CD4-positive, CD25-positive, alpha-beta regulatory T cell (primary cell): ENCODE measurements at regions not wholly inside any gene's neighbourhood (a gene's known extent, or its start where the extent isn't known, plus 50 kb on each side); places are given as distances from the start of the nearest gene placed in this dataset.

Experiments used
- ATAC-seq, 2 donors: fragments of 150-1000 bp; cut with Tn5 transposase; one replicate each; pipeline ENCODE4 v1.10.0; 2021; ENCODE audit warnings: low read depth in 2 of 2, moderate number of reproducible peaks in 2 of 2, moderate library complexity in 1 of 2
- DNase-seq, 3 donors: peaks; one replicate each; pipeline versions ENCODE4 v3.0.0 to v3.0.0-alpha.2; 2012 to 2022; ENCODE audit warnings: mixed read lengths in 1 of 3
- H3K27ac ChIP-seq: one replicate; pipeline ENCODE4 v1.7.0; 2013; ENCODE audit warnings: mild to moderate bottlenecking, low read length; ENCODE audit not compliant: insufficient read depth, poor library complexity, severe bottlenecking
- H3K27me3 ChIP-seq: one replicate; pipeline ENCODE4 v1.7.0; 2013; ENCODE audit warnings: low read length; ENCODE audit not compliant: control insufficient read depth, insufficient read depth
- H3K36me3 ChIP-seq: one replicate; pipeline ENCODE4 v1.7.0; 2013; ENCODE audit warnings: mild to moderate bottlenecking, low read length, moderate library complexity; ENCODE audit not compliant: control insufficient read depth, insufficient read depth
- H3K4me1 ChIP-seq: 2 replicates; pipeline ENCODE4 v1.7.0; 2013; ENCODE audit warnings: mild to moderate bottlenecking, low read length; ENCODE audit not compliant: insufficient read depth, control insufficient read depth, poor library complexity, severe bottlenecking
- H3K4me3 ChIP-seq: one replicate; pipeline ENCODE4 v1.7.0; 2013; ENCODE audit warnings: low read depth, mild to moderate bottlenecking, low read length, moderate library complexity
- H3K9me3 ChIP-seq, 2 experiments: 1 replicate in 1 of 2; 2 replicates in 1 of 2; pipeline ENCODE4 v1.7.0; 2013; ENCODE audit warnings: low read length in 2 of 2, mild to moderate bottlenecking in 1 of 2, moderate library complexity in 1 of 2; ENCODE audit not compliant: control insufficient read depth in 2 of 2
- H3K27ac Mint-ChIP-seq, 3 donors: one replicate each; pipeline ENCODE4 v1.8.0; 2020 to 2022; ENCODE audit warnings: mild to moderate bottlenecking in 3 of 3, mixed read lengths in 3 of 3, moderate library complexity in 2 of 3
- H3K27me3 Mint-ChIP-seq: one replicate; pipeline ENCODE4 v1.8.0; 2022; ENCODE audit warnings: mild to moderate bottlenecking, mixed read lengths
- H3K36me3 Mint-ChIP-seq: one replicate; pipeline ENCODE4 v1.8.0; 2020; ENCODE audit warnings: mixed read lengths
- H3K4me1 Mint-ChIP-seq, 4 donors: one replicate each; pipeline ENCODE4 v1.8.0; 2020 to 2022; ENCODE audit warnings: mixed read lengths in 4 of 4, mild to moderate bottlenecking in 1 of 4
- H3K4me3 Mint-ChIP-seq, 4 donors: one replicate each; pipeline ENCODE4 v1.8.0; 2020 to 2022; ENCODE audit warnings: mild to moderate bottlenecking in 4 of 4, mixed read lengths in 4 of 4, moderate library complexity in 3 of 4
- H3K9me3 Mint-ChIP-seq, 7 donors: one replicate each; pipeline ENCODE4 v1.8.0; 2020 to 2022; ENCODE audit warnings: mixed read lengths in 7 of 7, mild to moderate bottlenecking in 3 of 7, moderate library complexity in 2 of 7

DNA sequence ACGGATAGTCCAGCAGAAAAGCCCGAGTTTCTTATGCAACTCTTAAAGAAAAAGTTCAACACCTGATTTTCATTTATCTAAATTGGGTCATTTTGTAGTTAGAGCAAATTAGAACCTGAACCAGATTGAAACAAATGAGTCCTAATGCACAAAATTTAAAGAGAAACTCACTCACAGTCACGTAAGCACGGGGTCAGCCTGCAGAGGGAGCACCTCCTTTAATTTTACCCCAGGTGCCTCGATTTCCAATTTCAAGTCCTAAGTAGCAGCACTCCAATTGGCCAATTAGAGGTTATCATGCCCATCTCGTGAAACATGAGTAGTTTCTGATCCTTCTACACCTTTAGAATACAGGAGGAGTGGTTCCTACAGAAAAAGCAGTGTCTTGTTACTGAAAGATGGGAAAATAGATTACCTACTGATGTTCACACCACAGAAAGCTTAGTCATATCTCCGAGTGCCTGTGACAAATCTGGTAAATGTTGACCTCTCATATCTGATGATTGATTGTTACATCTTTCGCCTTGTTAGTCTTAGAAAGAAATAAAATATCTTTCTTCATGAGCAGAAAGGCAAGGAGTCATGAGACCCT, 1929.8 kb upstream of the LRRTM1 start:
- H3K27me3 Mint-ChIP-seq = no peaks in the 10 kb centered on the region

DNA sequence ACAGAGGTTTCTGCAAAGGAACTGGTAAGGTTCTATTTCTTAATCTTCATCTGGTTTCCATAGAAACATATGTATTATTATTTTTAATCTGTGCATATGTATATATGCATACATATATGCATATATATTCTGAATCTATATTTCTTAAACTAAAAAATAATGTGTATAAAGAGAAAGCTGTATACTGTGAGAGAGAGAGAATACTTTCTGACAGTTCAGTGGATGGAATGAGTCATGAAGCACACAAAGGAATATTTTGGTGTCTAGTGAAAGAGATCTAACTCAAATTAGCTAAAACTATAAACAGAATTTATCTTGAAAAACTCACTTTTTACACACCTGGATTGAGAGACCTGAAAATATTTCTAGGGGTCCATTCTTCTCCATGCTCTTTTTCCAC, 1929.3 kb upstream of the LRRTM1 start:
- no peaks in the 10 kb centered on the region for H3K4me1 Mint-ChIP-seq

More for the DNA sequence above, 1929.8 kb upstream of the LRRTM1 start:
- no peak for ATAC-seq
- Histone ChIP-seq H3K9me3 (peaks cover 0 to 5% of the 10 kb centered on the region in 2 experiments), H3K4me1 (no peaks in the 10 kb centered on the region), H3K27ac (no peak overlapping the region), H3K4me3 (no peak overlapping the region), H3K27me3 (no peaks in the 10 kb centered on the region), H3K36me3 (no peaks in the 10 kb centered on the region)
- no peak overlapping the region for H3K27ac Mint-ChIP-seq
- H3K4me3 Mint-ChIP-seq = no peak overlapping the region
- DNase-seq = no peak
- no peaks in the 10 kb centered on the region for H3K36me3 Mint-ChIP-seq
- H3K4me1 Mint-ChIP-seq = no peaks in the 10 kb centered on the region
- peaks cover 0 to 6% (median 2%) of the 10 kb centered on the region in 7 donors for H3K9me3 Mint-ChIP-seq

DNA sequence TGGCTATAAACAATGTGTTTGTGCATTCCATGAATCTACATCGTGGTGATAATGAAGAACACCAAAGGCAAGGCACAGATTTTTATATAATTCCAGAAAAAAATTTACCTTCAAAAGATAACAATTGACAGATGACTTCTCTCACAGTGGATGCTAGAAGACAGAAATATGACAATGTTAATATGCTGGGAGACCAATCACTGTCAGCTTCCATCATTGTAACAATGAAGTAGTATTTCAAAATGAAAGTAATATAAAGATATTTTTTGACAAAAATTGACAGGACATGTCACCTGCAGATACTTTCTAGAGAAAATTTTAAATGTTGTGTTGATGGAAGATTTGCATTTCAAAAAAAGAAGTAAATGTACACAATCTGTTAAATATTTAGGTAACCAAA, 1925.9 kb upstream of the LRRTM1 start:
- Mint-ChIP-seq H3K4me1 (no peaks in the 10 kb centered on the region), H3K27me3 (no peaks in the 10 kb centered on the region), H3K4me3 (no peak overlapping the region), H3K9me3 (peaks cover 0 to 13% (median 4%) of the 10 kb centered on the region in 7 donors), H3K36me3 (no peaks in the 10 kb centered on the region), H3K27ac (no peak overlapping the region)
- no peaks in the 10 kb centered on the region for H3K4me1 ChIP-seq
- H3K27ac ChIP-seq = no peak overlapping the region
- ATAC-seq = no peak
- no peak for DNase-seq
- no peak overlapping the region for H3K4me3 ChIP-seq
- H3K9me3 ChIP-seq = peaks cover 0 to 5% of the 10 kb centered on the region in 2 experiments
- no peaks in the 10 kb centered on the region for H3K27me3 ChIP-seq
- no peaks in the 10 kb centered on the region for H3K36me3 ChIP-seq

More for the DNA sequence above, 1929.3 kb upstream of the LRRTM1 start:
- DNase-seq = no peak
- H3K27ac Mint-ChIP-seq = no peak overlapping the region
- Histone ChIP-seq H3K9me3 (peaks cover 0 to 5% of the 10 kb centered on the region in 2 experiments), H3K4me1 (no peaks in the 10 kb centered on the region), H3K27me3 (no peaks in the 10 kb centered on the region), H3K36me3 (no peaks in the 10 kb centered on the region), H3K27ac (no peak overlapping the region), H3K4me3 (no peak overlapping the region)
- no peaks in the 10 kb centered on the region for H3K36me3 Mint-ChIP-seq
- H3K27me3 Mint-ChIP-seq = no peaks in the 10 kb centered on the region
- ATAC-seq = no peak
- H3K4me3 Mint-ChIP-seq = no peak overlapping the region
- peaks cover 2 to 5% (median 3%) of the 10 kb centered on the region in 7 donors for H3K9me3 Mint-ChIP-seq

DNA sequence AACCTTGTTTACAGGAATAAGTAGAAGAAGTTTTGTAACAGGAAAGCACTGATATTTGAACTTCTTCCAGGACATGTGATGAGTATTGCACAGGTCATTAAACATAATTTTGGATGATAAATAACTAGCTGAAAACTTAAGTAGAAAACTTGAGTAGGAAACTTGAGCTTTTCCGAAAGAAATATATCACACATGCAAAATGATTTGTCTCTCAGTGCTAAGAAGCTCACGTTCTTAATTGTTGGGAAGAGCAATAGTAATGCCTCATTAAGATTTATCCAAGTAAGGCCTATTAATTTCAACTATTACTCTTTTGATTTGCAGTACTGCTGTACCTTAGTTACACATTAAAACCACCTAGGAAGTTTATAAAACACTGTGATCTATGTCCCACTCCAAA, 1921.9 kb upstream of the LRRTM1 start:
- no peaks in the 10 kb centered on the region for H3K9me3 ChIP-seq
- H3K36me3 ChIP-seq = no peaks in the 10 kb centered on the region
- H3K4me1 ChIP-seq = no peaks in the 10 kb centered on the region
- Mint-ChIP-seq H3K9me3 (peaks cover 0 to 18% (median 6%) of the 10 kb centered on the region in 7 donors), H3K4me3 (no peak overlapping the region), H3K4me1 (no peaks in the 10 kb centered on the region), H3K36me3 (no peaks in the 10 kb centered on the region), H3K27me3 (no peaks in the 10 kb centered on the region), H3K27ac (no peak overlapping the region)
- no peaks in the 10 kb centered on the region for H3K27me3 ChIP-seq
- DNase-seq (no peak), ATAC-seq (no peak)
- H3K4me3 ChIP-seq = no peak overlapping the region
- no peak overlapping the region for H3K27ac ChIP-seq

DNA sequence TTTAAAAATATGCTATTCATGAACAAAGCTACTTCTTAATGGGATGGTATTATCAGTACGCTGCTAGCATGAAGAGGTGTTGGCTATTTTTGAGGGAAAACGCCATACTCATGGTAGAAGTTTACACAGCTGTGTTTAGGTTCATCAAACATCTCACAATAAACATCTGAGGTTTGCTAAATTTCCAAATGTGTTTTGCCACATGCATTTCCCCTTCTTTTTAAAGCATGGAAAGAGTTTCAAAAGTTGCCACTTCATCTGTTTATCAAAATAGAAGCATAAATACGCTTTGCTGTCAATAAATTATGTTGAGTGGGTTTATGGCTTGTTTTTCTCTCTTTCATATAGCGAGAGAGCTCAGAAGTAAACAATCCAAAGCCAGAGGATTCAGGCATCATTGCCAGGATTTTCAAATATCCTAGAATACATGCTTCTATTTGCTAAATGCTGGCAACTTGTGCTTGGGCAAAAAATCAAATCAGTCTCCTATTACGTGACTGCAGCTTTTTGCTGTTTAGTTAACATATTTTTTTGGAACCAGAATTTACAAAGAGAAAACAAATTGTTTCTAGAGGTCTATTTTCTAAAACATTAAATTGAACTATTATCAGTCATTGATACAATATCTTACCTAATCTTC, 1919.9 kb upstream of the LRRTM1 start:
- Mint-ChIP-seq H3K4me1 (no peaks in the 10 kb centered on the region), H3K36me3 (no peaks in the 10 kb centered on the region), H3K4me3 (no peak overlapping the region), H3K27ac (no peak overlapping the region), H3K27me3 (no peaks in the 10 kb centered on the region), H3K9me3 (peaks cover 0 to 22% (median 7%) of the 10 kb centered on the region in 7 donors)
- Histone ChIP-seq H3K36me3 (no peaks in the 10 kb centered on the region), H3K27ac (no peak overlapping the region), H3K27me3 (no peaks in the 10 kb centered on the region), H3K4me3 (no peak overlapping the region), H3K4me1 (no peaks in the 10 kb centered on the region), H3K9me3 (peaks cover 0 to 4% of the 10 kb centered on the region in 2 experiments)
- ATAC-seq = no peak
- no peak for DNase-seq

DNA sequence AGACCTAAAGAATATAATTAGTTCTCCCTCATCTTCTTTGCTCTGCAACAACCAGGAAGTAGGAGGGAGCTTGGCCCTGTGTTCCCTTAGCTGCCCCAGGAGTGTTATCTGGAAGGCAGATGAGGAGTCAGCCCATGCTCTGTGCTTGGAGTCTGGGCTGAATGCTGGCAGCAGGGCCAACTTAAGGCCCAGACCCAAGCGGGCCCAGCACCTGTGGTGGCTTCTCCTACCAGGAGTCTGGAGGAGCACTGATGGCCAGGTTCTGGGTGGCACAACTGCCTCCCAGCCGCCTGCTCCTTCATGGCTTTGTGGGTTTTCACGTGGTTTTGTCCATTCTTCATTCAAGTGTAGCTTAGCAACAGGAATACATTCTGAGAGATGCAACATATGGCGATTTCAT, 1910.7 kb upstream of the LRRTM1 start:
- H3K9me3 Mint-ChIP-seq = peaks cover 4 to 32% (median 13%) of the 10 kb centered on the region in 7 donors
- ATAC-seq (no peak), DNase-seq (no peak)
- H3K27me3 ChIP-seq = no peaks in the 10 kb centered on the region
- H3K4me3 Mint-ChIP-seq = no peak overlapping the region
- no peak overlapping the region for H3K27ac ChIP-seq
- H3K4me1 Mint-ChIP-seq = no peaks in the 10 kb centered on the region
- no peaks in the 10 kb centered on the region for H3K27me3 Mint-ChIP-seq
- no peak overlapping the region for H3K27ac Mint-ChIP-seq
- H3K4me3 ChIP-seq = no peak overlapping the region
- no peaks in the 10 kb centered on the region for H3K36me3 Mint-ChIP-seq
- no peaks in the 10 kb centered on the region for H3K36me3 ChIP-seq
- H3K9me3 ChIP-seq = peaks cover 4 to 10% of the 10 kb centered on the region in 2 experiments
- H3K4me1 ChIP-seq = no peaks in the 10 kb centered on the region

DNA sequence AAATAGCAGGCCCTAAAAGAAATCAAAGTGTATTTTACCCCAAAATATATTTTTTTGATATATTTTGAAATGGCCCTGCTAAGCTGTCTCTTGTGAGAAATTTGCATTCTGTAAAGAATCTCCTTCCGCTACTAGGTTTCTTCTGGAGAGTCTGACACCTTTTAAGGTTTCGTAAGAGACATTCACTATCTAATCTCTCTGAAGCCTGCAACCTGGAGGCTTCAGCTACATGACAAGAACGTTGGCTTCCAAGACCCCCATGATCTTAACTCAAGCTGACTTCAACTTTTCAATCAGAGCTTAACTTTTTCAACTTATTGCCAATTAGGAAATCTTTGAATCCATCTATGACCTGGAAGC, 1894.9 kb upstream of the LRRTM1 start:
- H3K9me3 Mint-ChIP-seq = peaks cover 1 to 21% (median 10%) of the 10 kb centered on the region in 7 donors

More for the DNA sequence above, 1894.9 kb upstream of the LRRTM1 start:
- Histone ChIP-seq H3K9me3 (peaks cover 0 to 7% of the 10 kb centered on the region in 2 experiments), H3K4me3 (no peak overlapping the region), H3K36me3 (no peaks in the 10 kb centered on the region), H3K27me3 (no peaks in the 10 kb centered on the region), H3K4me1 (no peaks in the 10 kb centered on the region), H3K27ac (no peak overlapping the region)
- Mint-ChIP-seq H3K27me3 (no peaks in the 10 kb centered on the region), H3K27ac (no peak overlapping the region), H3K4me1 (no peaks in the 10 kb centered on the region), H3K4me3 (no peak overlapping the region), H3K36me3 (no peaks in the 10 kb centered on the region)
- ATAC-seq = no peak
- no peak for DNase-seq
